T47D (cell line): ENCODE measurements at regions not wholly inside any gene's neighbourhood (a gene's known extent, or its start where the extent isn't known, plus 50 kb on each side); places are given as distances from the start of the nearest gene placed in this dataset.
"Not testable (repeated sequence)": the region's sequence is repeated elsewhere in the genome, so short reads cannot be mapped to it uniquely, and the experiment has no call there.

ENCODE experiments used
- DNase-seq, 2 experiments: peaks; one replicate each; pipeline versions ENCODE4 v3.0.0 to v3.0.0-alpha.2; 2011 to 2012; ENCODE audit warnings: low read depth in 1 of 2, low spot score in 1 of 2
- JUND ChIP-seq: IDR thresholded peaks from 2 replicates; pipeline ENCODE4 v1.6.1; 2012; ENCODE audit warnings: low read depth
- in situ Hi-C: cut with HindIII; loops from 2 replicates; pipeline ENCODE4 v1.10.0; 2016; ENCODE audit warnings: low sequenced_read_pairs, low pct_unique_long_range_greater_than_20kb

GRCh38 chr6:66516377-66516776, 809.4 kb upstream of the EYS start:
- no peak for DNase-seq
- in situ Hi-C loops: no loop called here
- no peak for TF ChIP-seq JUND

- in situ Hi-C loops: no loop called here
- DNase-seq: no peak
- TF ChIP-seq JUND: no peak
These were observed 801.4 kb upstream of the EYS start for GRCh38 chr6:66508433-66508832.

GRCh38 chr6:66499851-66500250, 792.8 kb upstream of the EYS start:
- DNase-seq: no peak
- in situ Hi-C loops: no loop called here
- no peak for TF ChIP-seq JUND

- in situ Hi-C loops: no loop called here
- no peak for TF ChIP-seq JUND
- DNase-seq: peak; percentile 2 to 56
These were observed 789.6 kb upstream of the EYS start for GRCh38 chr6:66496659-66497058.

GRCh38 chr6:66494643-66495042, 787.6 kb upstream of the EYS start:
- DNase-seq, in situ Hi-C loops: not testable (repeated sequence)

GRCh38 chr6:66489269-66489987, 782.4 kb upstream of the EYS start:
- in situ Hi-C loops: no loop called here
- no peak for DNase-seq
- no peak for TF ChIP-seq JUND

GRCh38 chr6:66481216-66481615, 774.2 kb upstream of the EYS start:
- no peak for DNase-seq
- in situ Hi-C loops: no loop called here
- TF ChIP-seq JUND: no peak

GRCh38 chr6:66478705-66479104, 771.7 kb upstream of the EYS start:
- in situ Hi-C loops: no loop called here
- TF ChIP-seq JUND: no peak
- peak in 1 of 2 experiments; percentile 28 for DNase-seq

- TF ChIP-seq JUND: no peak
- no peak for DNase-seq
- in situ Hi-C loops: no loop called here
These were observed 728.3 kb upstream of the EYS start for GRCh38 chr6:66435321-66435720.

- in situ Hi-C loops: no loop called here
- no peak for DNase-seq
- no peak for TF ChIP-seq JUND
These were observed 722.2 kb upstream of the EYS start for GRCh38 chr6:66429210-66429609.

- no peak for DNase-seq
- no peak for TF ChIP-seq JUND
- in situ Hi-C loops: no loop called here
These were observed 716.0 kb upstream of the EYS start for GRCh38 chr6:66423047-66423446.

GRCh38 chr6:66421570-66421969, 714.5 kb upstream of the EYS start:
- no peak for TF ChIP-seq JUND
- peak in 1 of 2 experiments; percentile 35 for DNase-seq
- in situ Hi-C loops: no loop called here

- no peak for TF ChIP-seq JUND
- DNase-seq: no peak
- in situ Hi-C loops: no loop called here
These were observed 711.9 kb upstream of the EYS start for GRCh38 chr6:66418906-66419305.

GRCh38 chr6:66403966-66404365, 696.9 kb upstream of the EYS start:
- in situ Hi-C loops: no loop called here
- DNase-seq: no peak
- TF ChIP-seq JUND: no peak
